Activated naive CD4-positive, alpha-beta T cell treated with anti-CD3 and anti-CD28 coated beads, Interleukin-2, amount 50 U/mL, for 24 hours (primary cell): ENCODE measurements at regions not wholly inside any gene's neighbourhood (a gene's known extent, or its start where the extent isn't known, plus 50 kb on each side); places are given as distances from the start of the nearest gene placed in this dataset.
"Not testable (repeated sequence)": the region's sequence is repeated elsewhere in the genome, so short reads cannot be mapped to it uniquely, and the experiment has no call there.

Experiments
- H3K27ac Mint-ChIP-seq: one replicate; pipeline ENCODE4 v1.8.0; 2021; ENCODE audit warnings: mild to moderate bottlenecking, mixed read lengths
- H3K27me3 Mint-ChIP-seq: one replicate; pipeline ENCODE4 v1.8.0; 2021; ENCODE audit warnings: mixed read lengths
- H3K36me3 Mint-ChIP-seq: one replicate; pipeline ENCODE4 v1.8.0; 2021; ENCODE audit warnings: mixed read lengths
- H3K4me1 Mint-ChIP-seq: one replicate; pipeline ENCODE4 v1.8.0; 2021; ENCODE audit warnings: mixed read lengths
- H3K4me3 Mint-ChIP-seq: one replicate; pipeline ENCODE4 v1.8.0; 2021; ENCODE audit warnings: mild to moderate bottlenecking, mixed read lengths
- H3K9me3 Mint-ChIP-seq: one replicate; pipeline ENCODE4 v1.8.0; 2021; ENCODE audit warnings: mixed read lengths

GRCh38 chr20:24418731-24419130 is 50.7 kb upstream of the SYNDIG1 start:
- Mint-ChIP-seq H3K4me1 (no peaks in the 10 kb centered on the region), H3K36me3 (peaks cover 3% of the 10 kb centered on the region), H3K27ac (no peak overlapping the region), H3K27me3 (no peaks in the 10 kb centered on the region), H3K4me3 (no peak overlapping the region), H3K9me3 (peaks cover 14% of the 10 kb centered on the region)

GRCh38 chr20:24417485-24417884 is 51.9 kb upstream of the SYNDIG1 start:
- Mint-ChIP-seq H3K4me1 (no peaks in the 10 kb centered on the region), H3K9me3 (peaks cover 14% of the 10 kb centered on the region), H3K36me3 (peaks cover 3% of the 10 kb centered on the region), H3K27me3 (no peaks in the 10 kb centered on the region), H3K27ac (no peak overlapping the region), H3K4me3 (no peak overlapping the region)

- not testable (repeated sequence) for H3K27me3 Mint-ChIP-seq
These were observed 54.0 kb upstream of the SYNDIG1 start for GRCh38 chr20:24415444-24415843.

GRCh38 chr20:24411834-24412216 is 57.6 kb upstream of the SYNDIG1 start:
- Mint-ChIP-seq H3K27ac (no peak overlapping the region), H3K4me3 (no peak overlapping the region)

More at GRCh38 chr20:24415444-24415843, 54.0 kb upstream of the SYNDIG1 start:
- H3K4me3 Mint-ChIP-seq, H3K36me3 Mint-ChIP-seq, H3K27ac Mint-ChIP-seq, H3K4me1 Mint-ChIP-seq: not testable (repeated sequence)
- peaks cover 14% of the 10 kb centered on the region for H3K9me3 Mint-ChIP-seq

GRCh38 chr20:24411003-24411833 is 58.2 kb upstream of the SYNDIG1 start:
- Mint-ChIP-seq H3K4me1 (peaks cover 21% of the 10 kb centered on the region), H3K27ac (no peak overlapping the region), H3K27me3 (no peaks in the 10 kb centered on the region), H3K9me3 (peaks cover 9% of the 10 kb centered on the region), H3K4me3 (no peak overlapping the region), H3K36me3 (peaks cover 3% of the 10 kb centered on the region)

More at GRCh38 chr20:24411834-24412216, 57.6 kb upstream of the SYNDIG1 start:
- H3K36me3 Mint-ChIP-seq, result peaks cover 3% of the 10 kb centered on the region
- H3K27me3 Mint-ChIP-seq, result no peaks in the 10 kb centered on the region
- H3K9me3 Mint-ChIP-seq, result peaks cover 11% of the 10 kb centered on the region
- H3K4me1 Mint-ChIP-seq, result peaks cover 15% of the 10 kb centered on the region

GRCh38 chr20:24407151-24407550 is 62.3 kb upstream of the SYNDIG1 start:
- Mint-ChIP-seq H3K27me3 (no peaks in the 10 kb centered on the region), H3K36me3 (no peaks in the 10 kb centered on the region), H3K4me1 (peaks cover 28% of the 10 kb centered on the region), H3K9me3 (no peaks in the 10 kb centered on the region), H3K4me3 (no peak overlapping the region), H3K27ac (peak overlapping the region; percentile 86)

GRCh38 chr20:24406750-24407149 is 62.7 kb upstream of the SYNDIG1 start:
- Mint-ChIP-seq H3K9me3 (no peaks in the 10 kb centered on the region), H3K27ac (peak overlapping the region; percentile 86), H3K4me3 (peak overlapping the region; percentile 16), H3K36me3 (no peaks in the 10 kb centered on the region), H3K27me3 (no peaks in the 10 kb centered on the region), H3K4me1 (peaks cover 28% of the 10 kb centered on the region)

GRCh38 chr20:24406251-24406650 is 63.2 kb upstream of the SYNDIG1 start:
- no peaks in the 10 kb centered on the region for H3K9me3 Mint-ChIP-seq
- no peaks in the 10 kb centered on the region for H3K36me3 Mint-ChIP-seq
- H3K27ac Mint-ChIP-seq, result peak overlapping the region; percentile 86
- no peaks in the 10 kb centered on the region for H3K27me3 Mint-ChIP-seq
- no peak overlapping the region for H3K4me3 Mint-ChIP-seq
- H3K4me1 Mint-ChIP-seq, result peaks cover 28% of the 10 kb centered on the region

GRCh38 chr20:24405810-24406209 is 63.6 kb upstream of the SYNDIG1 start:
- H3K9me3 Mint-ChIP-seq, result no peaks in the 10 kb centered on the region
- H3K27ac Mint-ChIP-seq, result peak overlapping the region; percentile 86
- H3K4me1 Mint-ChIP-seq, result peaks cover 28% of the 10 kb centered on the region
- no peaks in the 10 kb centered on the region for H3K36me3 Mint-ChIP-seq
- H3K4me3 Mint-ChIP-seq, result peak overlapping the region; percentile 13
- H3K27me3 Mint-ChIP-seq, result no peaks in the 10 kb centered on the region

- H3K4me1 Mint-ChIP-seq, result peaks cover 24% of the 10 kb centered on the region
- no peak overlapping the region for H3K27ac Mint-ChIP-seq
- no peaks in the 10 kb centered on the region for H3K27me3 Mint-ChIP-seq
- peaks cover under 1% of the 10 kb centered on the region for H3K9me3 Mint-ChIP-seq
- no peaks in the 10 kb centered on the region for H3K36me3 Mint-ChIP-seq
- H3K4me3 Mint-ChIP-seq, result no peak overlapping the region
These were observed 66.0 kb upstream of the SYNDIG1 start for GRCh38 chr20:24403406-24403805.

- no peaks in the 10 kb centered on the region for H3K27me3 Mint-ChIP-seq
- H3K4me1 Mint-ChIP-seq, result peaks cover 17% of the 10 kb centered on the region
- H3K27ac Mint-ChIP-seq, result no peak overlapping the region
- H3K9me3 Mint-ChIP-seq, result peaks cover 4% of the 10 kb centered on the region
- H3K36me3 Mint-ChIP-seq, result no peaks in the 10 kb centered on the region
- no peak overlapping the region for H3K4me3 Mint-ChIP-seq
These were observed 67.2 kb upstream of the SYNDIG1 start for GRCh38 chr20:24402188-24402587.

GRCh38 chr20:24395151-24395550 is 74.3 kb upstream of the SYNDIG1 start:
- Mint-ChIP-seq H3K4me1 (peaks cover 7% of the 10 kb centered on the region), H3K4me3 (no peak overlapping the region), H3K9me3 (peaks cover 4% of the 10 kb centered on the region), H3K27me3 (no peaks in the 10 kb centered on the region), H3K36me3 (no peaks in the 10 kb centered on the region), H3K27ac (no peak overlapping the region)

GRCh38 chr20:24393903-24394302 is 75.5 kb upstream of the SYNDIG1 start:
- no peak overlapping the region for H3K4me3 Mint-ChIP-seq
- H3K27me3 Mint-ChIP-seq, result no peaks in the 10 kb centered on the region
- H3K4me1 Mint-ChIP-seq, result peaks cover 20% of the 10 kb centered on the region
- H3K9me3 Mint-ChIP-seq, result peaks cover 4% of the 10 kb centered on the region
- peaks cover 2% of the 10 kb centered on the region for H3K36me3 Mint-ChIP-seq
- H3K27ac Mint-ChIP-seq, result no peak overlapping the region

GRCh38 chr20:24392612-24393011 is 76.8 kb upstream of the SYNDIG1 start:
- Mint-ChIP-seq H3K27me3 (no peaks in the 10 kb centered on the region), H3K4me1 (peaks cover 30% of the 10 kb centered on the region), H3K36me3 (peaks cover 2% of the 10 kb centered on the region), H3K27ac (no peak overlapping the region), H3K9me3 (no peaks in the 10 kb centered on the region), H3K4me3 (no peak overlapping the region)

GRCh38 chr20:24389686-24390085 is 79.7 kb upstream of the SYNDIG1 start:
- H3K4me3 Mint-ChIP-seq, result peak overlapping the region; percentile 78
- peaks cover 40% of the 10 kb centered on the region for H3K4me1 Mint-ChIP-seq
- H3K27me3 Mint-ChIP-seq, result no peaks in the 10 kb centered on the region
- H3K27ac Mint-ChIP-seq, result peak overlapping the region; percentile 90
- peaks cover 2% of the 10 kb centered on the region for H3K36me3 Mint-ChIP-seq
- H3K9me3 Mint-ChIP-seq, result no peaks in the 10 kb centered on the region

GRCh38 chr20:24388828-24389380 is 80.5 kb upstream of the SYNDIG1 start:
- Mint-ChIP-seq H3K9me3 (no peaks in the 10 kb centered on the region), H3K4me1 (peaks cover 40% of the 10 kb centered on the region), H3K4me3 (peak overlapping the region; percentile 3)

More at GRCh38 chr20:24388828-24389380, 80.5 kb upstream of the SYNDIG1 start:
- Mint-ChIP-seq H3K27ac (peak overlapping the region; percentile 71), H3K36me3 (peaks cover 2% of the 10 kb centered on the region), H3K27me3 (no peaks in the 10 kb centered on the region)
